OCI-LY3 (cell line): ENCODE measurements at regions not wholly inside any gene's neighbourhood (a gene's known extent, or its start where the extent isn't known, plus 50 kb on each side); places are given as distances from the start of the nearest gene placed in this dataset.

ENCODE experiments used
- H2AFZ ChIP-seq: fragments of 200-600, 300-600 bp; shearing (Covaris generic); 2 replicates; pipeline ENCODE4 v1.6.0; 2014; ENCODE audit warnings: antibody characterized with exemption, low read depth, low read length
- H3K27ac ChIP-seq: fragments of 200-600, 300-600 bp; sonication (generic); 2 replicates; pipeline ENCODE4 v1.5.1; 2014; ENCODE audit warnings: mild to moderate bottlenecking, low read length, moderate library complexity, mixed read lengths
- H3K27me3 ChIP-seq: fragments of 200-600, 300-600 bp; sonication (generic); 2 replicates; pipeline ENCODE4 v1.6.1; 2014; ENCODE audit warnings: low read depth, low read length, mixed read lengths
- H3K36me3 ChIP-seq: fragments of 200-600, 300-600 bp; sonication (generic); replicated peaks from 2 replicates; pipeline ENCODE3; 2014; ENCODE audit warnings: low read depth, low read length, mixed read lengths
- H3K4me1 ChIP-seq: fragments of 300-600, 200-600 bp; sonication (generic); 2 replicates; pipeline ENCODE4 v1.6.1; 2014; ENCODE audit warnings: low read length, mixed read lengths
- H3K4me2 ChIP-seq: fragments of 200-600, 300-600 bp; sonication (generic); 2 replicates; pipeline ENCODE4 v1.6.1; 2014; ENCODE audit warnings: low read length, mixed read lengths
- H3K4me3 ChIP-seq: fragments of 300-600, 200-600 bp; sonication (generic); 2 replicates; pipeline ENCODE4 v1.5.1; 2014; ENCODE audit warnings: antibody characterized with exemption, mild to moderate bottlenecking, low read length, moderate library complexity
- H3K79me2 ChIP-seq: fragments of 300-600, 200-600 bp; shearing (Covaris generic); 2 replicates; pipeline ENCODE4 v1.6.1; 2014; ENCODE audit warnings: mild to moderate bottlenecking, low read length, mixed read lengths
- H3K9ac ChIP-seq: fragments of 300-600, 200-600 bp; shearing (Covaris generic); 2 replicates; pipeline ENCODE4 v1.6.0; 2014; ENCODE audit warnings: mild to moderate bottlenecking, low read length, moderate library complexity
- H3K9me3 ChIP-seq: fragments of 200-600, 300-600 bp; shearing (Covaris generic); 2 replicates; pipeline ENCODE4 v1.6.1; 2014; ENCODE audit warnings: low read length, mixed read lengths; ENCODE audit not compliant: insufficient read depth
- H4K20me1 ChIP-seq: fragments of 200-600, 300-600 bp; sonication (generic); 2 replicates; pipeline ENCODE4 v1.6.1; 2016; ENCODE audit warnings: low read length, mixed read lengths; ENCODE audit not compliant: insufficient read depth
- CTCF ChIP-seq: fragments of 200-600, 300-600 bp; sonication (generic); IDR thresholded peaks from 2 replicates; pipeline ENCODE4 v1.5.1; 2014; ENCODE audit warnings: antibody characterized with exemption, low read length, low read depth
- EZH2phosphoT487 ChIP-seq: fragments of 200-600 bp; shearing (Covaris generic); IDR thresholded peaks from 2 replicates; pipeline ENCODE4 v1.6.1; 2018; ENCODE audit warnings: antibody characterized with exemption, mixed run types, low read depth

- H3K4me1 ChIP-seq = no peaks in the 10 kb centered on the region
- H3K27me3 ChIP-seq = no peaks in the 10 kb centered on the region
- H2AFZ ChIP-seq = no peak overlapping the region
- H4K20me1 ChIP-seq = no peaks in the 10 kb centered on the region
- H3K79me2 ChIP-seq = no peaks in the 10 kb centered on the region
- H3K27ac ChIP-seq = no peak overlapping the region
- no peak overlapping the region for H3K4me2 ChIP-seq
- TF ChIP-seq CTCF = no peak
- no peak for TF ChIP-seq EZH2phosphoT487
- no peaks in the 10 kb centered on the region for H3K9me3 ChIP-seq
- H3K36me3 ChIP-seq = no peaks in the 10 kb centered on the region
- no peak overlapping the region for H3K4me3 ChIP-seq
- H3K9ac ChIP-seq = no peak overlapping the region
These were observed 555.8 kb downstream of the BRD1 start for GRCh38 chr22:49271831-49272230.

- no peak for TF ChIP-seq CTCF
- TF ChIP-seq EZH2phosphoT487 = no peak
- no peak overlapping the region for H3K27ac ChIP-seq
- H3K79me2 ChIP-seq = no peaks in the 10 kb centered on the region
- no peak overlapping the region for H3K9ac ChIP-seq
- no peaks in the 10 kb centered on the region for H4K20me1 ChIP-seq
- no peaks in the 10 kb centered on the region for H3K36me3 ChIP-seq
- H3K4me2 ChIP-seq = no peak overlapping the region
- H3K4me1 ChIP-seq = no peaks in the 10 kb centered on the region
- H2AFZ ChIP-seq = no peak overlapping the region
- no peaks in the 10 kb centered on the region for H3K27me3 ChIP-seq
- H3K4me3 ChIP-seq = no peak overlapping the region
- no peaks in the 10 kb centered on the region for H3K9me3 ChIP-seq
These were observed 556.3 kb downstream of the BRD1 start for GRCh38 chr22:49271369-49271727.

GRCh38 chr22:49270595-49271368 is 556.9 kb downstream of the BRD1 start:
- H3K79me2 ChIP-seq = no peaks in the 10 kb centered on the region
- H3K36me3 ChIP-seq = no peaks in the 10 kb centered on the region
- H2AFZ ChIP-seq = no peak overlapping the region
- no peak overlapping the region for H3K4me2 ChIP-seq
- no peaks in the 10 kb centered on the region for H3K27me3 ChIP-seq
- no peaks in the 10 kb centered on the region for H3K4me1 ChIP-seq
- H3K9me3 ChIP-seq = no peaks in the 10 kb centered on the region
- no peak overlapping the region for H3K9ac ChIP-seq
- no peak overlapping the region for H3K27ac ChIP-seq
- no peak for TF ChIP-seq EZH2phosphoT487
- no peak overlapping the region for H3K4me3 ChIP-seq
- no peaks in the 10 kb centered on the region for H4K20me1 ChIP-seq

GRCh38 chr22:49269928-49270327 is 557.7 kb downstream of the BRD1 start:
- Histone ChIP-seq H3K4me3 (no peak overlapping the region), H4K20me1 (no peaks in the 10 kb centered on the region), H3K4me1 (no peaks in the 10 kb centered on the region), H3K27ac (no peak overlapping the region), H3K9ac (no peak overlapping the region), H3K9me3 (no peaks in the 10 kb centered on the region), H3K79me2 (no peaks in the 10 kb centered on the region), H3K4me2 (no peak overlapping the region), H3K36me3 (no peaks in the 10 kb centered on the region), H2AFZ (no peak overlapping the region), H3K27me3 (no peaks in the 10 kb centered on the region)
- no peak for TF ChIP-seq EZH2phosphoT487
- no peak for TF ChIP-seq CTCF
